HUES6 (cell line): ENCODE measurements at regions not wholly inside any gene's neighbourhood (a gene's known extent, or its start where the extent isn't known, plus 50 kb on each side); places are given as distances from the start of the nearest gene placed in this dataset.
A peak's percentile ranks its signal among the peaks of the same experiment; 100 is the strongest.
"Not testable (repeated sequence)": the region's sequence is repeated elsewhere in the genome, so short reads cannot be mapped to it uniquely, and the experiment has no call there.

Source experiments
- H3K27ac ChIP-seq: 2 replicates; pipeline ENCODE4 v1.7.0; 2013; ENCODE audit warnings: low read depth, mild to moderate bottlenecking, low read length, inconsistent platforms
- H3K27me3 ChIP-seq: 2 replicates; pipeline ENCODE4 v1.6.1; 2013; ENCODE audit warnings: low read length; ENCODE audit not compliant: control insufficient read depth, insufficient read depth
- H3K36me3 ChIP-seq: 2 replicates; pipeline ENCODE4 v1.6.1; 2013; ENCODE audit warnings: low read length; ENCODE audit not compliant: control insufficient read depth, insufficient read depth
- H3K4me1 ChIP-seq: 2 replicates; pipeline ENCODE4 v1.6.1; 2013; ENCODE audit warnings: low read length; ENCODE audit not compliant: control insufficient read depth, insufficient read depth
- H3K4me3 ChIP-seq: 2 replicates; pipeline ENCODE4 v1.5.1; 2013; ENCODE audit warnings: low read depth, low read length
- H3K9ac ChIP-seq: one replicate; pipeline ENCODE4 v1.6.1; 2013; ENCODE audit warnings: mild to moderate bottlenecking, low read length
- H3K9me3 ChIP-seq: 2 replicates; pipeline ENCODE4 v1.6.1; 2013; ENCODE audit warnings: low read depth, low read length; ENCODE audit not compliant: control insufficient read depth, insufficient read depth

DNA sequence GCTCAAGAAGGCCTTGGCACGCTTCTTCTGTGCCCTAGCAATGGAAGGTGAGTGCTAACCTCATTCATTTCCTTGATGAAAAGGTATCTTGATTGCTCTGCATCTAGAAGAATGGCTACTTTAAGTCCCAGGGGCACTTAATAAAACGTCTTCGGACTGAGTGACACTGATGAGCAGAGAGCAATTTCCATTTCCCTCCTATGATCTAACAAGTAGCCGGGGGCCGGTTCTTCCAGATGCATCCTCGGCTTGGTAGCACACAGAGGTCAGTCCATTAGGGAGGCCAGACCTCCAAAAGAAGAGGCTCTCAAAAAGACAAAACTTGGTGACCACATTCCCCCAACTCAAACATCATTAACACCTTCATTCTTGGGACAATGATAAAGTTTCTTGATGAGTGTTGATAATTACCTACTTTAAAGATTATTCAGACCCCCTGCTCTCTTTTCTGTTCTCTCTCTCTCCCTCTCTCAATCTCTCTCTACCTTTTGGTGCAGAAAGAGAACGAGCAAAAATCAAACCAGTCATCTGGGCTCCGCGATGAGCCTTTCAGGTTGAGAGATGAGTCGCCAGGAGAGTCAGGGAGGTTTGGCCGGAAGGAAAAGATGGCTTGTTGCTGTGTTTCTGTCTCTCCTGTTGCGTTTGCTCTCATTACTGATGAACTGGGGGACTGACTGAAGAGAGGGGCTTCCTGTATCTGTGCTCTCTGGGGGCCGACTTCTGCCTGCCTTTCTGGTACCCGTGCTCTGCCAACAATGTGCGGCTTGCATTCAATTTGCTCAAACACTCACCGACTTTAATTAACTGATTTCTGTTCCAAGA is 91.1 kb downstream of the LYZL1 start:
- Histone ChIP-seq H3K9ac (peak overlapping the region; percentile 29), H3K4me1 (peaks cover 17% of the 10 kb centered on the region), H3K4me3 (peak overlapping the region; percentile 29), H3K27me3 (peaks cover 14% of the 10 kb centered on the region)
- H3K36me3 ChIP-seq, H3K27ac ChIP-seq, H3K9me3 ChIP-seq: not testable (repeated sequence)

DNA sequence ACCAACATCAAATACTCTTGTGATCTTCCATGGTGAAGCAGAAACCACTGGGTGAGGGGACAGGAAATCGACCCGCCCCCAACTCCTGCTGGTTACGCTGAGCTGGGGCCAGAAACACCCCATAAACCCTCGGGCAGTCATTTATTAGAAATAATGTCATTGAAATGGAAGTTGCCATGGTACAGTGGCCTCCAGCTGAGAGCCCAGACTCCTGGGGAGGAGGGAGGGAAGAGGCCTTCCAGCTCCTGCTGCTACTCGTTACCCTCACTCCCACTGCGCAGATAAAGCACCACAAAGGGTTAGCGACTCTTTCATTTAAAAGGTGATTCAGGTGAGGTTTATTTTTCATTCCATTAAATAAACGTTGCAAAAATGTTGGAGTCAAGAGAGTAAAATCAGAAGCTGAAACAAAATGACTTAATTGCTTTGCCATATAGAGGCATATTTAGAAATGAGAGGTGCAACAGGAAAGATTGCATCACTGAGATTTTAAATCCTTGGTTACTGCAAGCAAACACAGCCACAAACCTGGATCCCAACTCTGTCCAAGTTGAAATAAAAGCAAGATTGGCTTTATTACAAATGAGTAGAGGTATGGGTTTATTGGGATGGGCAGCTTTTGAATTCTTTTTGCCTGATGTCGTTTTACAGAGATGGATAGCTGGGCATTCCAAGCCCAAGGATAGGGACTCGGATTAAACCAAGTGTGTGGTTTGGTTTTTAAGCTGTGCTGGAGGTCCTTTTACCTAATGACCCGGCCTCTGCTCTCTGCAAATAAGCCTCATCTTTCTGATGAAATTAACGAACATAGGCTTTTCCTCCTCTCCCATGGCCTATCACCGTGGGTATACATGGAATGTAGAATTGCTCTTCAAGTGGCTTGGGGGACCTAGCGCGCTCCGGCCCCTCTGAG is 92.0 kb downstream of the LYZL1 start:
- Histone ChIP-seq H3K27me3 (peaks cover 14% of the 10 kb centered on the region), H3K9ac (peak overlapping the region; percentile 29), H3K4me3 (peak overlapping the region; percentile 29), H3K4me1 (peaks cover 17% of the 10 kb centered on the region)
- not testable (repeated sequence) for H3K36me3 ChIP-seq, H3K27ac ChIP-seq, H3K9me3 ChIP-seq

DNA sequence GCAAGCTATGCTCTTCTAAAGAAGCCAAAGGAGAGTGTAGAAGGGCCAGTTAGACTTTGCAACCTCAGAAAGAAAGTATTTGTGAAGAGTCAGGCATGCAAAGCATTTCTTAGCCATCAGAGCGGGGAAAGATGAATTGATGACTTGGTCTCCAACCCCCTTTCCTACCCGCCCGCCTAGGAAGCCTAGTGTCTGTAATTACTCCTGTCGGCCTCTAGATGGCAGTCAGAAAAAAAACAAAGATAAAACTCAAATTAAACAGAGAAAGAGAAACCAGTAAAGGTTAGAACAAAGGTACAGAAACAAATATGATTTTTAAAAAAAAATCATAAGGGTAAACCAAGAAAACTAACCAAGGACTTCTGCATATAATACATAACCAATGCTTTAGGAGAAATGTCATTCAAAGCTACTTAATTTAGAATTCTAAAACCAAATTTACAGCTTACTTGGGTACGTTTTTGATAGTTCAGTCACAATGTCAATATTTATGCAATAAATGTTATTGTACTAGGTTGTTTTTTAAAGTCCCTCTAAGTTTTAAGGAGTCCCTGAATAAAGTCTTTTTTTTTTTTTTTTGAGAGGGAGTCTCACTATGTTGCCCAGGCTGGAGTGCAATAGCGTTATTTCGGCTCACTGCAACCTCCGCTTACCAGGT is 97.6 kb downstream of the LYZL1 start:
- H3K9ac ChIP-seq, result no peak overlapping the region
- H3K36me3 ChIP-seq, result no peaks in the 10 kb centered on the region
- H3K4me1 ChIP-seq, result 0 out of 2 replicates have a peak, but pooled peaks cover 5% of the 10 kb centered on the region
- H3K27me3 ChIP-seq, result peaks cover 10% of the 10 kb centered on the region
- no peak overlapping the region for H3K27ac ChIP-seq
- H3K4me3 ChIP-seq, result no peak overlapping the region
- H3K9me3 ChIP-seq, result peaks cover 5% of the 10 kb centered on the region; the same call in 1 of the 2 replicates

DNA sequence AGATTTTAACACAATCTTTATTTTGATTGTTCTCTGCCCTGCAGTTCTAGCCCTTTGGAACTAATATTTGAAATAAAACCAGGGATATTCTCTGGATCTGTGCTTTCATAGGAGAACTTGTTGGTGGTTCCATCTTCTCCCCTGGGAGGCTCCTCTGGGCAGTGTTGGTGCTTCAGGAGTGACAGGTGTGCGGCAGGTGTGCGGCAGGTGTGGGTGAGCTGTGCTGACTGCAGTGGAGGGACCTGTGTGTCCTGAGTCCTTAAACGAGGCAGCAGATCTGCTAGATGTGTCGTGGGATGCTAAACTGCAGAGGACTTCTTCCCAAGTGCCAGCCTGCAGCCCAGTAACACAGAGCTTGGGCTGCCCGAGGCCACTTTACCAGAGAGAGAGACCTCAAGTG is 98.4 kb downstream of the LYZL1 start:
- Histone ChIP-seq H3K27me3 (peaks cover 2% of the 10 kb centered on the region), H3K36me3 (no peaks in the 10 kb centered on the region), H3K9me3 (peaks cover 5% of the 10 kb centered on the region; the same call in 1 of the 2 replicates), H3K9ac (no peak overlapping the region), H3K4me1 (peaks cover 2% of the 10 kb centered on the region; the same call in 1 of the 2 replicates), H3K4me3 (no peak overlapping the region), H3K27ac (no peak overlapping the region)

DNA sequence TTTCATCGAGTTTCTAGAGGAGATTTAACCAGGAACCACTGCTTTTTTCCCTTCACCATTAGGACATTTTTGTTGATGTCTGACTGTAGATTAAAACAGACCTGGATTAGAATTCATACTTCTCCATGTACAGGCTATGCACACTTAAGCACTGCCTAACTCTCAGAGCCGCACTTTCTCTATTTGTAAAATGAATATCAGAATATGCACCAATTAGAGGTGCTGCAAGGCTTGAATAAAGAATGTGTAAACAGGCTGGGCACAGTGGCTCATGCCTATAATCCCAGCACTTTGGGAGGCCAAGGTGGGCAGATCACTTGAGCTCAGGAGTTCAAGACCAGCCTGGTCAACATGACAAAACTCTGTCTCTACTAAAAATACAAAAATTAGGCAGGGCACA is 99.2 kb downstream of the LYZL1 start:
- not testable (repeated sequence) for H3K9me3 ChIP-seq, H3K4me3 ChIP-seq, H3K4me1 ChIP-seq, H3K9ac ChIP-seq, H3K27ac ChIP-seq, H3K27me3 ChIP-seq, H3K36me3 ChIP-seq

DNA sequence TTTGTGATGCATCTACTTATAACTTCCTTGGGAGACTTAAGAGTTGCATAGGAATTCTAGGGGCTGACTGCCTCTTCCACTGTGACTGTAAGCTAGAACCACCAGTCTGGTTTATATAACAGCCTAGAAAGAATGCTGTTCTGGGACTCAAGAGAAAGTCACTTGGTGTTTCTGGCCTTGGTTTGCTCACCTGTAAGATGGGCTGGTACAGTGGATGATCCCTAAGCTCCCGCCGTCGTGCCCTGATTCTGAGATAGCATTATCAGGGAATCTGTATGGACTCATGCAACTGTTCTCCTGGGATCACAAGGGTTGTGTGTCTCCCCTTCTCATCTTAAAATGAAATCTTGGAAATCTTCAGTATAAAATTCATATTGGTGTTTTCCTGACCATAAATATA is 100.6 kb downstream of the LYZL1 start:
- no peak overlapping the region for H3K27ac ChIP-seq

DNA sequence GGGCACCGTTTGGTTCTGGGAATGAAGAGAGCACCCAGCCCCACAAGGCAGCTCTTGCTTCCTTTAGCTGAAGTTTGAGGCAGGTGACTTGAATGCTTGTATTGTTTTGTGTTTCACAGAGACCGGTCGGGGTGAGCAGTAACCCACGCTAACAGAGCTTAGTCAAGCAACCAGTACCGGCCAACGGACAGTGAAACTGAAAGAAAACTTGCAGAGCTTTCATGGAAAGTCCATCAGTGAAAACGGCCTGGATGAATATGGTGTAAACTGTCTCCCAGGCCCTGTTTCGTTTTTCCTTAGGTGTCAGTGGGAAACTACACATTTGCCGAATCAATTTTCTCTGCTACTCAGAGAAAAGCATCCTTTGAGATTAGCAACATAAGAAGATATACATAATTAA is 101.1 kb downstream of the LYZL1 start:
- Histone ChIP-seq H3K27me3 (no peaks in the 10 kb centered on the region), H3K27ac (no peak overlapping the region), H3K4me3 (no peak overlapping the region), H3K36me3 (no peaks in the 10 kb centered on the region), H3K4me1 (peaks cover 2% of the 10 kb centered on the region; the same call in 1 of the 2 replicates), H3K9me3 (no peaks in the 10 kb centered on the region), H3K9ac (no peak overlapping the region)

More for the DNA sequence above, 100.6 kb downstream of the LYZL1 start:
- H3K27me3 ChIP-seq, result no peaks in the 10 kb centered on the region
- no peak overlapping the region for H3K9ac ChIP-seq
- H3K9me3 ChIP-seq, result no peaks in the 10 kb centered on the region
- no peak overlapping the region for H3K4me3 ChIP-seq
- peaks cover 2% of the 10 kb centered on the region; the same call in 1 of the 2 replicates for H3K4me1 ChIP-seq
- no peaks in the 10 kb centered on the region for H3K36me3 ChIP-seq

DNA sequence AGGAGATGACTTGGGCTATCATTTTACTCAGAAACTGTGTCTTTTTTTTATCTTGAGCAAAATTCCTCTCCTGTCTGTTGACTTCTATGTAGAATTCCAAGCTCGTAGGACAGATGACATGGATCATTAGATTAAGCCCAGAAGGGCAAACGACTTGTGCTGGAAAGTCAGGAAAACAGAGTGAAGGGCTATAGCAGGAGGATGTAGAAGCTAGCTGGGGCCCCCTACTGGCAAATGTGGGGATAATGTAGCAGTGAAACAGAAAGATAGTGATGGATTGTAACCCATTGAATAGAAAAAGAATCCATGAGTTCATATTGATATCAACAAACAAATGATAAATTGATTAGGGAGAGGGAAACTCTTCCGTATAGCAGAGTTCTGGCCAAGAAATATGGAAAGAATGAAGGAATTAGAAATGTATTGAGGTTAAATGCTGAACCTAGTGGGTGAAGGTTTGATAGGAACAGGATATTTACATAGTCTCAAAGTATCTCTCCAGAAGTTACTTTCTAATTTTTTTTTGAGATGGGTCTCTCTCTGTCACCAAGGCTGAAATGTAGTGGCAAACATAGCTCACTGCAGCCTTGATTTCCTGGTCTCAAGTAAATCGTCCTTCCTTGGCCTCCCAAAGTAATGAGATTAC is 103.6 kb downstream of the LYZL1 start:
- H3K9me3 ChIP-seq, result no peaks in the 10 kb centered on the region
- H3K27ac ChIP-seq, result no peak overlapping the region

DNA sequence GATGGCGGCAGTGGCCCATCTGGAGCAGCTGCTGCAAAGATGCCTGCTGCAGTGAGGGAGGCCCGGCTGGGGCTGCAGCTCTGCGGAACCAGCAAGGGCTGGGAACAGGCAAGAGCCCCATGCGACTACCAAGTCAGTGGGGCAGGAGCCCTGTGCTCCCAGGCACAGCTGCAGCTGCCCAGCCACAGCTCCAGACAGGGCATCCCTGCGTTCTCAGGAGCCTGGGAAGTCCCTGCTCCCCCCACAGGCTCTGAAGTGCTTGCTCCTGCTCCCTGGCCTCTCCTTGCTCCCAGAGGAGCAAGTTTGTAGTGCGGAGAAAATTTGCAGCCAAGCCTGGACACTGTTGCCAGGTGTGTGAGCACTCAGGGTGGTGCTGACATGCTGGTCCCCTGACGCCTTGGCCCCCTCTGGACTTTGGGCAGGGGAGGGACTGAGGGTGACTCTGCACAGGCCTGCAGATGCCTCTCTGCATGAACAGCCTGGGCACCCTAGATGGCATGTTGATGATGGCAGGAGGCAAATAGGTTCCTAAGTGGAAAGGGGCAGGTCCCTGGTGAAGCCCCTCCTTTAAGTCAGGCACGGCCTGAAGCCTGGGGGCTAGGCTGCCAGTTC is 105.6 kb downstream of the LYZL1 start:
- Histone ChIP-seq H3K9ac (no peak overlapping the region), H3K27ac (no peak overlapping the region), H3K27me3 (no peaks in the 10 kb centered on the region)

More for the DNA sequence above, 103.6 kb downstream of the LYZL1 start:
- no peaks in the 10 kb centered on the region; the same call in 1 of the 2 replicates for H3K4me1 ChIP-seq
- H3K36me3 ChIP-seq, result no peaks in the 10 kb centered on the region
- H3K9ac ChIP-seq, result no peak overlapping the region
- no peaks in the 10 kb centered on the region for H3K27me3 ChIP-seq
- H3K4me3 ChIP-seq, result no peak overlapping the region

DNA sequence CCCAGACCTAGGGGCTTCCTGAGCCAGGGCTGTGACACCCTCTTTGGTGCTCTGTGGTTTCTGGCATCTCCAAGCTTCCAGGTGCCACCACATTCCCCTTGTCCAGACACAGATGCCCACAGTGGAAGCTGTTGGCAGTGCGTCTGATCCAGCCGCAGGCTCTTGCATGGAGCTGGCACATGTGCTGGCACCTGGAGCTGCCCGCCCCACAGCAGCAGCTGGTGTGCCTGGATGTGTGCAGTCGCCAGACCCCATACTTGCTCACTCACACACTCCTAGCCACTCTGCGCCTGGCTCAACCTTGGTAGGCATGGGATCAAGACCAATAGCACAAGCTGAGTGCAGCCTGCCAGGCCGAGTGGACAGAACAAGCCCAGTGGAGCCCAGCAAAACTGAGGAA is 106.5 kb downstream of the LYZL1 start:
- Histone ChIP-seq H3K27me3 (no peaks in the 10 kb centered on the region), H3K9ac (no peak overlapping the region), H3K4me3 (no peak overlapping the region), H3K9me3 (peaks cover 6% of the 10 kb centered on the region), H3K36me3 (no peaks in the 10 kb centered on the region), H3K27ac (no peak overlapping the region), H3K4me1 (no peaks in the 10 kb centered on the region; the same call in 1 of the 2 replicates)

More for the DNA sequence above, 105.6 kb downstream of the LYZL1 start:
- Histone ChIP-seq H3K4me1 (no peaks in the 10 kb centered on the region; the same call in 1 of the 2 replicates), H3K4me3 (no peak overlapping the region), H3K9me3 (no peaks in the 10 kb centered on the region), H3K36me3 (no peaks in the 10 kb centered on the region)
